Embryonic facial prominence (tissue), 1 donor: ENCODE measurements at regions not wholly inside any gene's neighbourhood (a gene's known extent, or its start where the extent isn't known, plus 50 kb on each side); places are given as distances from the start of the nearest gene placed in this dataset.

Source experiments
- DNase-seq: peaks from one replicate; pipeline ENCODE4 v3.0.0-alpha.2; 2016; ENCODE audit errors: extremely low spot score

DNA sequence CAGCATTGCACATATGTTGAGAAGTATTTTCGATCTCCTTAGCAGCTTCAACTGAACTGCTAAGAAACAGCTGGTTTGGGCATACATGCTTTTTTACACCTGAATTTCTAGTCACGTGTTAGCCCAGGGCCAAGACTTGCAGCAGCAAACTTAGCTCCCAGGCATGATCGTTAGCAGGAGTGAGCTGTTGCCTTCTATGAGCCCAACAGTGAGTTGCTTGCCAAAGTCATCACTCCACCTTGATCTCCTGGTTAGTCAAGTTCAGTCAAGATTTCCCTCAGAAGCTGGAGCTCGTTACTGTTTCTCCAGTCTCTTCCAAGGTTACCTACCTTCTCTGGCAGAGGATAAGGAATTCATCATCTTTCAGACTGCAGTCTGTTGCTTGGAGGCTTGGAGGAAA, 100.4 kb upstream of the SEMA6D start:
- no peak for DNase-seq

DNA sequence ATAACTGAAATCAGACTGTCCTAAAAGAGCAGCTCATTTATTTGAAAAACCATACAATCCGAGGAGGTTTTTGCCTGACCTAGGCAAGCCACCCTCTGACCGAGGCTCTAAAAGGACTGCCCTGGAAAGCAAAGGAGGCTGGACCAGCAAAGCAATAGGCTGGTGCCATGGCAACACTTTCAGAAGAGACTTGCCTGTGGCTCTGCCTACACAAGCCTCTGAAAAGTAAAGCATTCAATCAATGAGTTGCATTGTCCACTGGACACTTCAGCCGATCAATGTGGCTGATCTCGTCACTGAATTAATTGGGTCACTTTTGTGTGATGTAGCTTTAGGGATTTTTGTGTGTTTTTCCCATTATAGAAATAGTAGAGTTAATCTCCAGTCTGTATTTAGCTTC, 99.1 kb upstream of the SEMA6D start:
- no peak for DNase-seq

DNA sequence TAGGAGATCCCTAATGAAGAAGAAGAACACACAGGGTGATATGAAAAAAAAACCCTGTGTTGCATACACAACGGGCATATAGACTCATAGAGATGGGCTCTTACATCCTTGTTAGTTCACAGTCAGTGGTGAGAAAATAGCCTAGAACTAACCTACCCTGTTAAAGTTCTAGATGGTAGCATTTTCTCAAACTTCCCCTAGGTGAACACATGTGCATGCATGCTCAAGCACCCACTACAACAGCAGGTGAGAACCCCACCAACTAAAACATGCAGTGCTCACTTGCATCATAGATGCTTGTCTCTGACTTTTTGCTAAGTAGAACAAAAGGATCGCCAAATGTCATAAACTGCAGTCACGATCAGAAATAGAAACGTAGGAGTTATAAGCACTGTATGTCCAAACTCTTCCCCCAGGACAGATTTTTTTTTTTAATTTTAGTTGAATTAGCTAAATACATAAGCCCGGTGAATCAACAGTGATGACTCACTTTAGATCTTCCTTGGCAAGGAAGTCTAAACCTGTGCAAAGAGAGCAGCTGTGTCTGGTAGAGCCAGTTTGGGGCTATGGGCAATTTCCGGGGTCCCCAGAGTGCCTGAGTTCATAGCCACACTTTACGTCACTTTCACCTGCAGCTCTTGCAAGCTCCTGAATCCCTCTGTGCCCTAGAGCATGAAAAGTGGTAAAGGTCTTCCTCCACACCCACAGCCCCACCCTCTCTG, 96.2 kb upstream of the SEMA6D start:
- no peak for DNase-seq

DNA sequence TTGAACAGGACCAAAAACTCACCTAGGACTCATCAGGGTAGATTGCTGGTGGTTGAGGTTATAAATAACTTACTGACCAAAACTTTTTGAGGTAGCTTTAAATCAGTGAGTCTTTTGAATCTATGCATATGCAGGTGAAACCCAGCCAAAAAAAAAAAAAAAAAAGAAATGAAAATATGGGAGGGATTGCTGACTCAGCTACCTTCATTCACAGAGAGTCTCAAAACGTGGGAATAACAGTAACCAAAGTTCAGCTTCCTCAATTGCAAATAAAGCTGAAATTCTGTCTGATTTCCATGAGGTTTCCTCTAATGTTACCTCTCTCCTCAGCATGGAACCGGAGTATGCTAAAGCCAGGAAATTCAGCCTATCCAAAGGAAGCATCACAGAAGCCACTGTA, 95.2 kb upstream of the SEMA6D start:
- DNase-seq = no peak

DNA sequence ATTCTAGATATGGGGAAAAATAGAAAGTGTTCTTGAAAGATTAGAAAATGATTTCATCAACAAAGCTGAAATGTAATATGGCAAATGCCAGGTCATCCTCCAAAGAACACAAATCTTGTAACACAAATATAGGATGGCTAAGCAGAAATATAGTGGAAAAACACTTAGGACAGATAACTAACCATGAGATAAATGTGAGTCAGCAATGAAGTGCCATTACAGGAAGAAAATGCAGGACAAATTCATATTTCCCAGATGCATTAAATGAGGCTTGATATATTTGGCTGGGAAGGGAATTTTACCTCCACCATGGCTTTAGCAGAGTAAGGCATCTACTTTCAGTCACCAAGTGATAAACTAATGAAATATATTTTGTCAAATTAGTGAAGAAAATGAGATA, 92.8 kb upstream of the SEMA6D start:
- no peak for DNase-seq

DNA sequence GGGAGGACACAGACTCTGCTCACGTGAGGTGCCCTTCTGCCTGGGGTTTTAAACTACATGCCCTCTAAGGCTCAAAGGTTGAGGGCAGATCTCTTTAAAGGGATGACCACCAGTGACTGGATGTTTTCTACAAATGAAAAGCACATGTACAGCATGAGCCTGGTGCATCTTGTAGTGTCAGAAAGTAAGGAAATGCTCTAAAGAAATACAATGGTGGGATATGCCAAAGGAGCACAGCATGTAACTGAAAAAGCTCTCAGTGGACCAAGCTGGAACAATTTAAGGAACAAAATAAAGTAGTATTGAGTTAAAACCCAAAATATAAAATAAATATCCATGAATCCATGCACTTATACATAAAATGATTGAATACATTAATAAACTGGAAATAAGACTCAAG, 78.3 kb upstream of the SEMA6D start:
- no peak for DNase-seq

DNA sequence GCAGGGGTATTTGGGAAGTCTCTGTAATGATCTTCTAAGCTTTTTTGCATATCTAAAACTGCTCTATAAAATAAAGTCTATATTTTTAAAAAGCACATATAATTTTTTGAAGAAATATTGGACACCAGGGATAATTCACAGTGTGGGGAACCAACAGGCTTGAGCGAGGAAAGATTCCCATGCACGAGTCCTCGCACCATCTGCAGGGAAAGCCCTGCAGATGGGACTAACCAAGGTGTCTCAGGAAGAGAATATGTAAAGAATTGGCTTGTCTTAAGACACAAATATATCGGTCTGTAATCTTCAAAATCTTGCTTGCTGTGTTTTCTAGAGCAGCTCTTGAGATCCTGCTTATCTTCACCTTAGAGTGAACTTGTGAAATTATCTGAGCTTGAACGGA, 77.2 kb upstream of the SEMA6D start:
- DNase-seq = no peak

DNA sequence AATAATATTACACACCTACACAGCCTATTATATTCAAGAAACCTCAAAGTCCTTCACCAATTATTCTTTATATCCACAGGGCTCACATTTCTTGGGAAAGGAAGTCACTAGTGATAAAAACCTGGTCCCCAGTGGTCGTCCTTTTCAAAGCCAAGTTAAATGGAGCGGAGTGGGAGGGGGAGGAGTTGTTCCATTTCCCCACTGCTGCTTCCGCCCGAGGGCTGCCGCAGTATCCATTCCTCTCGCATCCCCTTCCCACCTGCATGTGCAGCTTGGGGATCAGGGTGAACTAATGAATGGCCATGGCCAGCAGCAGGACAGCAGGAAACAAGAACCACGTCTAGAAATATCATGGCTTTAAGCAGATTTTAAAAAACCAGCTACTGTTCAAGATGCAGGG, 76.4 kb upstream of the SEMA6D start:
- DNase-seq = no peak

DNA sequence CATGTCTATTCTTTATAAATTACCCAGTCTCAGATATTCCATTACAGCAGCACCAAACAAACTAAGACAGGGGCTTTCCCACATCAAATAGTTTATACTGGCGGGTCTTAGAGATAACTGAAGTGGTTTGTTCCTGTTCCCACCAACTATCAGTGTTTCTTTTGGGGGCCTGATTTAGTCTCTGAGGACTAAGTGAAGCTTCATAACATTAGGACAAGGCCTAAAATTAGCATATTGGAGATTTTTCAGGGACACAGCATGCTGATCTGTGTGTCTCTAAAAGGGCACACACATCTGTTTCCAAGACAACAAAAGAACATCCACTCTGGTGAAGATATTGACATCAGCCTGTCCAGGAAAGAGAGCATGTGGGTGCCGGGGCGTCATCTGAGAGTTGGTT, 72.6 kb upstream of the SEMA6D start:
- no peak for DNase-seq

DNA sequence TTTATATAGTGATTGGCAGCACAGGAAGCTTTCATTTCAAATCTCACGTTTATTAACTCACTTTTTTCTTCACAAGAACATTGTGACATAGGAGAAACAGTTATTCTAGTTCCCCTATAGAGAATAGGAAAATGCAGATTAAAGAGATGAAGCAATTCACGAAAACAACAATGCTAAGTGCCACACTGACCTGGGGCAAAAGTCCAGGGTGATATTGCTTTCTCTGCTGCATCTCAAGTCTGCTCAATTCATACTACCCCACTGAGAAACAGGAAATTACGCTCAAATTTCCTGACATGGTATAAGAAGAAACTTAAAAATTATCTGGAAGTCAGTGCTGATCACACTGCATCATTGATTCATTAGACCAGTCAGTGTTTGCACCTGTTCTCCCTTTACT, 66.7 kb upstream of the SEMA6D start:
- no peak for DNase-seq

DNA sequence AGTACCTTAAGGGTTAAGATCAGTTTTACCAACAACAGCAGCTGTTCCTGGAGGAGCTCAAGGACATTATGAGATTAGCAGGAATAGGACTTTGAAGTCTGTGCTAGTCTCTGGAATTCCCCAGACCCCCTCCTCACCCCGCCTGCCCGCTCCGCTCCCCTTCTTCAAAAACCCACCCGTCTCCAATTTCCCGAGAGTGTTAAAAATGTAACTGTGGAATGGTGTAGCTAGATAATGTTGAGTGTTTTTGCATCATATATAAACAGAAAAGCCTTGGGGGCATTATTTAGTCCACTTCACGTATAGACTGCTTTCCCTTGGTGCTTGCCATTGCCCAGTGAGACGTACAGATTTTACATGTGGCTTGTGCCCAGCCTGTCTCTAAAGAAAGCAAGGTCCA, 65.0 kb upstream of the SEMA6D start:
- no peak for DNase-seq

DNA sequence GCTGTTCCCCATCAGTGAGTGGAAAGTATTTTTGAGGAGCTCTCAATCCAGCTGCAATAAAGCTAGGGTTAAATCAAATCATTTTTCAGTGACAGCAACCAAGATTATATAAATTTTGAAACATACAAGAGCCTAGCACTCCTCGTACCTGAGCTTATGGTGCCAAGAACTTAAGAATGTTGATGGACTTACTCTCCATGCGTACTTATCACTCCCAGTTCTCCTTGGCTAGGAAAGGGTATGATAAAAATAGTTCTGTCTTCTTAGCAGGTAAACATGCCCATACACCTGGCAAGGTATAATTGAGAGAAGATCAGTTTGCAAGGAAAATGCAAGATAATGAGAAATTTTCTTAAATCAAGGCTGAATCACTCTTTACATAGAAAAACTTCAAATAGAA, 64.5 kb upstream of the SEMA6D start:
- no peak for DNase-seq

DNA sequence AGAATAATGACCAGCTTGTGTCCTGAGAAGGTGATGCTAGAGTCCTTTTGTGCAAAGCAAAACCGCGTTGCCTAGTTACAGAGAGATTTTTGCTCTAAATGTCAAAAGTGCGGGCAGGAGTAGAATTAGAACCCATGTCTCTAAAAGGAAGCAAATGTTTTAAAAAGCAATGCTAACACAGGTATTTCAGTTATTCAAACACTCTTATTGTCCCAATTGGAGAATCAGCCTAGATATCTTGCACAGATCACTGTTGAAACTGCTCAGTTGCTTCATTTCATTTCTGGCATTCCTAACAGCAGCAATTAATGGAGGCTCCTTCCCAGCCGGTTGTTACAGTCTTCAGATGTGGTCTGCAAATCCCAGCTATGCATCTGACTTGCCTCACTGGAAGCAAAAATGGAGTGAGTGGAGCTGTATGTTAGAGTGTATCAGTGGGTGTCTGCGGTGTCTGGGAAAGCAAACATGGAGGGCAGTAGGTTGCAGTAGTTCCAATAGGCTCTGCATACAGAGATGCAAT, 55.6 kb upstream of the SEMA6D start:
- DNase-seq = no peak

DNA sequence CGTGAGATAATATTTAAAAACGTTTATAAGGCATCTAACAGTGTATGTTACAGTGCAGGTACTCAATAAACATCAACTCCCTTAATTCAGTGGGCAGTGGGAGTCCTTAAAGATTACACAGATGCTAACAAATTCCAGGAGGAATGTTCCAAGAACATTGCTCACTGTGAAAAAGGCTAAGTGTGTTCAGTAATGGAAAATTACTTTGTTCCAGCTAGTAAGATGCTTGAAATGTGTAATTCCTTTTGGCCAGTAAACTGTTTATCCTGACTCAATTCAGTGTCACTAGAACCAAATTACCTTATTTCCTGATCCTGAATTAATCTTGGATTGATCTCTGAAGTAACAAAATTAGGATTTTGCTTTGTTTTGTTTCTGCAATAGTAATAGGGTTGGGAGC, 54.2 kb upstream of the SEMA6D start:
- DNase-seq = no peak
